H54 (cell line): ENCODE measurements at regions not wholly inside any gene's neighbourhood (a gene's known extent, or its start where the extent isn't known, plus 50 kb on each side); places are given as distances from the start of the nearest gene placed in this dataset.

ENCODE experiments used
- DNase-seq: peaks from one replicate; pipeline ENCODE4 v3.0.0; 2011; ENCODE audit warnings: low spot score, mixed read lengths; ENCODE audit not compliant: insufficient read length
- FAIRE-seq: peaks from 3 replicates; lab custom pipeline; 2011; peaks lifted over from hg19 to GRCh38; lab: Jason Lieb, UNC
- POLR2A ChIP-seq: IDR thresholded peaks from 2 replicates; pipeline ENCODE4 v1.6.1; 2011; ENCODE audit warnings: low read depth, mild to moderate bottlenecking, low read length

DNA sequence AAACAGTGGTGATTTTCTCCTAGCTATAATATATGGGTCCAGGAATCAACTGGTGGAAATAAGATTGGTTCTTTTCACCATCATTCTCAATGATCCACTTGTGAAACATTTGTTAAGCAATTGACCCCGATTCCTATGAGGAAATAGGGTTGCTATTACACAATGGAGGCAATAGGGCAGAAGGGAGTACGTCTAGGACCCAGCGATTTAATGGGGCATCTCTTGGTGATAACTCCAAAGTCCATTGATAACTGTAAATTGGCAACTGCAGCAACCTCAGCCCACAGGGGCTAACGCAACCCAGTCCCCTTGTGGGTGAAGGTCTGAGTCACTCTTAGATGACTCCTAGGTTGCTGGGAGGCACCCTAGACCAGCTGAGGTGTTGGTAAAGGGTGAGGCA is 62.5 kb upstream of the BARHL2 start:
- no peak for FAIRE-seq
- no peak for DNase-seq
- no peak for TF ChIP-seq POLR2A

DNA sequence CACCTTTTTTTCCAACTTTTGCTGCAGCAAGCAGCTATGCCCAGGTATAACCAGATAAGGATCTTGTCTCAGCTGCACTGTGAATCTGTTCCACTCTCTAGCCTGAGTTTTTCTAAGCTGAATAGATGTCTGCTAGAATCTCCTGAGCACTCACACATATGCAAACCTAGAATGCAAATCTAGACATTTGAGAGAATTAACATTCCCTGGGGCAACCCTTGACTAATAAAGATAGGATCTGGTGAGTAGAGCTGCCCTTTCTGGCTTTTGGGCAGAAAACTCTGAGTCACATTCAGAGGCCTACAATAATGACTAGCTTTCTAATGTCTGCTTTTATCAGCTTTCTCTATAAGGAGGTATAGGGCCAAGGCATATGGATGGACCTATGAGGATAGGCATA is 61.4 kb upstream of the BARHL2 start:
- TF ChIP-seq POLR2A = no peak
- no peak for DNase-seq

DNA sequence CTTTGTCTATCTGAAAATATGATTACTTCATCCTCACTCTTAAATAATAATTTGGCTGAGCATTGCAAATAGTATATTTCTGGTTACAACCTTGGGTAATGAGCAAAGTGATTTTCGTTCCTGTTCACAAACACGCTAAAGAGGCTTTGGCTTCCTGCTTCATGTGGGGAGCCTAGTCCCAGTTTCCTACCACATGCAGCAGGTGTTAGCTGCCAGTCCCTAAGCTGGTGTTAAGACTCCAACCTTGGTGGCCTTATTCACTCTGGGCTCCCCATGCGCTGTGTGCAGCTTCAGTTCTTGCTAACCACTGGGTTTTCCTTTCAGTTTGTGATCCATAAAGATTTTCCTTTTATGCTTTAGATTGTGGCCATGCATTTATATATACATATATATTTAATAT is 56.7 kb upstream of the BARHL2 start:
- DNase-seq = no peak
- no peak for FAIRE-seq
- TF ChIP-seq POLR2A = no peak

More for the DNA sequence above, 61.4 kb upstream of the BARHL2 start:
- no peak for FAIRE-seq

DNA sequence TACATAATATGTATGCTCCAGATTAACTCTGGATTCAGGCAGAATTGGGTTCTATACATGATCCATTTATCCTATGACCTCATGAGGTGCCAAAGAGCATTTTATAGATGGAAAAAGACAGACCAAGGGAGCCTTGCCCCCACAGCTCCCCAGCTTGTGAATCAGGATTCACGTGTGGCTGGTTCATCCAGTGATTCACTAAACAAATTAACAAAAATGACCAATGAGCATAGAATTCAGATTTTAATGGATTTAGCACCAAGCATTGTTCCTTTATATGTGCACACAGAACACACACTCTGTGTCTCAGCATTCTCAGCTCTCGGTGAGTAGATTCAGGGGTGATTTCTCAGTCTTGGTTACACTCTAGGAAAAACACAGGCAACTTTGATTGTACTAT is 51.7 kb upstream of the BARHL2 start:
- no peak for TF ChIP-seq POLR2A
- DNase-seq = no peak
- no peak for FAIRE-seq

DNA sequence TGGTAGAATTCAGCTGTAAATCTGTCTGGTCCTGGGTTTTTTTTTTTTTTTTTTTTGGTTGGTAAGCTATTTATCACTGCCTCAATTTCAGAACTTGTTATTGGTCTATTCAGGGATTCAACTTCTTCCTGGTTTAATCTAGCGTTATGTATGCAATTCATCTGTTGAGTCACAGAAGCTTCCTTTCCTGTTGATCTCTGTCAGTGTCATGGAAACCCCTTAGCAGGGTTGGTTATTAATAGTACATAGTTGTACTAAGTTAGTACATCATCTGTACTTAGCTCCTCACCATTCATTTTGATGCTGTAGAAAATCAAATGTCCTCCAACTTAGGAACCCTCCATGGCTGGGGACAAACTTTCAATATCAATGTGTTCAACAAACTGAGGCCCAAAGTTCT is 51.0 kb upstream of the BARHL2 start:
- DNase-seq = no peak
- no peak for TF ChIP-seq POLR2A
- FAIRE-seq = no peak
